ENCODE measurements at regions not wholly inside any gene's neighbourhood (a gene's known extent, or its start where the extent isn't known, plus 50 kb on each side); places are given as distances from the start of the nearest gene placed in this dataset.

- H3K4me3 ChIP-seq (ENCODE audit: low read depth, low read length): no peak overlapping the region
- no peak for DNase-seq (ENCODE audit: low read depth)
- TF ChIP-seq CTCF (IDR thresholded peaks at IDR 0.05; ENCODE audit: control insufficient read depth, extremely low read depth, insufficient read depth): no peak
These were observed 905.8 kb upstream of the AUTS2 start for GRCh38 chr7:68692511-68692910.

GRCh38 chr7:68694656-68695055, 903.6 kb upstream of the AUTS2 start:
- TF ChIP-seq CTCF (IDR thresholded peaks at IDR 0.05; ENCODE audit: control insufficient read depth, extremely low read depth, insufficient read depth): no peak
- DNase-seq (ENCODE audit: low read depth): no peak
- no peak overlapping the region for H3K4me3 ChIP-seq (ENCODE audit: low read depth, low read length)

- no peak for TF ChIP-seq CTCF (IDR thresholded peaks at IDR 0.05; ENCODE audit: control insufficient read depth, extremely low read depth, insufficient read depth)
- no peak overlapping the region for H3K4me3 ChIP-seq (ENCODE audit: low read depth, low read length)
- DNase-seq (ENCODE audit: low read depth): no peak
These were observed 900.4 kb upstream of the AUTS2 start for GRCh38 chr7:68697796-68698280.

- no peak for DNase-seq (ENCODE audit: low read depth)
- no peak for TF ChIP-seq CTCF (IDR thresholded peaks at IDR 0.05; ENCODE audit: control insufficient read depth, extremely low read depth, insufficient read depth)
- H3K4me3 ChIP-seq (ENCODE audit: low read depth, low read length): no peak overlapping the region
These were observed 899.1 kb upstream of the AUTS2 start for GRCh38 chr7:68699090-68699711.

GRCh38 chr7:68700414-68700813, 897.9 kb upstream of the AUTS2 start:
- no peak for TF ChIP-seq CTCF (IDR thresholded peaks at IDR 0.05; ENCODE audit: control insufficient read depth, extremely low read depth, insufficient read depth)
- no peak for DNase-seq (ENCODE audit: low read depth)
- no peak overlapping the region for H3K4me3 ChIP-seq (ENCODE audit: low read depth, low read length)

- no peak for DNase-seq (ENCODE audit: low read depth)
- no peak for TF ChIP-seq CTCF (IDR thresholded peaks at IDR 0.05; ENCODE audit: control insufficient read depth, extremely low read depth, insufficient read depth)
These were observed 892.0 kb upstream of the AUTS2 start for GRCh38 chr7:68706291-68706690.

GRCh38 chr7:68707159-68707558, 891.1 kb upstream of the AUTS2 start:
- H3K4me3 ChIP-seq (ENCODE audit: low read depth, low read length): no peak overlapping the region
- TF ChIP-seq CTCF (IDR thresholded peaks at IDR 0.05; ENCODE audit: control insufficient read depth, extremely low read depth, insufficient read depth): no peak
- no peak for DNase-seq (ENCODE audit: low read depth)

More at GRCh38 chr7:68706291-68706690, 892.0 kb upstream of the AUTS2 start:
- H3K4me3 ChIP-seq (ENCODE audit: low read depth, low read length): no peak overlapping the region

Measured in LNCaP clone FGC (cell line).